Lower lobe of right lung (tissue), 2 donors: ENCODE measurements at regions not wholly inside any gene's neighbourhood (a gene's known extent, or its start where the extent isn't known, plus 50 kb on each side); places are given as distances from the start of the nearest gene placed in this dataset.

ENCODE experiments used
- ATAC-seq, 2 donors: fragments of 200-7000 bp; cut with Tn5 transposase; one replicate each; pipeline ENCODE4 v1.9.1; 2020 to 2022; ENCODE audit warnings: mild to moderate bottlenecking in 2 of 2, moderate library complexity in 2 of 2
- DNase-seq: peaks from one replicate; pipeline ENCODE4 v3.0.0-alpha.2; 2020
- H3K27ac ChIP-seq: fragments of 200-600 bp; one replicate; pipeline ENCODE4 v1.8.0; 2022
- H3K27me3 ChIP-seq: fragments of 200-600 bp; one replicate; pipeline ENCODE4 v1.8.0; 2022; ENCODE audit warnings: low read depth
- H3K36me3 ChIP-seq: fragments of 200-600 bp; one replicate; pipeline ENCODE4 v1.8.0; 2022; ENCODE audit warnings: mild to moderate bottlenecking
- H3K4me1 ChIP-seq: fragments of 200-600 bp; one replicate; pipeline ENCODE4 v1.8.0; 2022
- H3K4me3 ChIP-seq: fragments of 200-600 bp; one replicate; pipeline ENCODE4 v1.8.0; 2022; ENCODE audit warnings: mild to moderate bottlenecking
- H3K9me3 ChIP-seq: fragments of 200-600 bp; one replicate; pipeline ENCODE4 v1.8.0; 2022
- CTCF ChIP-seq: fragments of 200-600 bp; IDR thresholded peaks from one replicate; pipeline ENCODE4 v1.8.0; 2022; ENCODE audit warnings: antibody characterized with exemption, mild to moderate bottlenecking
- intact Hi-C: fragments of 100-400 bp; cut with DNase I; formaldehyde crosslinking; loops from one replicate; pipeline ENCODE4 v1.11.0; 2022
- donor health status: DM: no; HTN: yes; CAD: no; lungs with severe emphysema.

- H3K4me3 ChIP-seq = no peak overlapping the region
- H3K4me1 ChIP-seq = no peaks in the 10 kb centered on the region
- DNase-seq = no peak
- H3K9me3 ChIP-seq = no peaks in the 10 kb centered on the region
- no peak for ATAC-seq
- H3K27ac ChIP-seq = no peak overlapping the region
- intact Hi-C loops = no loop called here
- H3K27me3 ChIP-seq = no peaks in the 10 kb centered on the region
- peaks cover 9% of the 10 kb centered on the region for H3K36me3 ChIP-seq
- TF ChIP-seq CTCF = no peak
These were observed 59.0 kb upstream of the EDEM3 start for GRCh38 chr1:184813528-184814089.

- no peaks in the 10 kb centered on the region for H3K9me3 ChIP-seq
- H3K27ac ChIP-seq = no peak overlapping the region
- H3K4me1 ChIP-seq = no peaks in the 10 kb centered on the region
- no peaks in the 10 kb centered on the region for H3K27me3 ChIP-seq
- ATAC-seq (no peak), DNase-seq (no peak)
- H3K36me3 ChIP-seq = peaks cover 6% of the 10 kb centered on the region
- intact Hi-C loops = no loop called here
- no peak overlapping the region for H3K4me3 ChIP-seq
- TF ChIP-seq CTCF = no peak
These were observed 56.9 kb upstream of the EDEM3 start for GRCh38 chr1:184811439-184812111.

- Histone ChIP-seq H3K36me3 (peaks cover 6% of the 10 kb centered on the region), H3K27ac (no peak overlapping the region), H3K4me1 (peaks cover 5% of the 10 kb centered on the region), H3K27me3 (no peaks in the 10 kb centered on the region), H3K4me3 (no peak overlapping the region), H3K9me3 (no peaks in the 10 kb centered on the region)
- no peak for ATAC-seq
- DNase-seq = no peak
- intact Hi-C loops = no loop called here
- TF ChIP-seq CTCF = no peak
These were observed 56.2 kb upstream of the EDEM3 start for GRCh38 chr1:184810735-184811343.

- Histone ChIP-seq H3K27ac (no peak overlapping the region), H3K9me3 (no peaks in the 10 kb centered on the region), H3K27me3 (no peaks in the 10 kb centered on the region), H3K4me3 (no peak overlapping the region), H3K36me3 (peaks cover 22% of the 10 kb centered on the region), H3K4me1 (peaks cover 9% of the 10 kb centered on the region)
- peak; percentile 67 to 77 for ATAC-seq
- intact Hi-C loops = loop anchor here (5.0 kb wide), 1 partner anchor 176 kb away; no protein-coding TSS in a partner anchor
- no peak for DNase-seq
- no peak for TF ChIP-seq CTCF
These were observed 51.7 kb upstream of the EDEM3 start for GRCh38 chr1:184806296-184806721.

- TF ChIP-seq CTCF = peak; percentile 96
- no peak overlapping the region for H3K4me3 ChIP-seq
- peak; percentile 95 to 99 for ATAC-seq
- H3K27ac ChIP-seq = no peak overlapping the region
- H3K36me3 ChIP-seq = peaks cover 22% of the 10 kb centered on the region
- intact Hi-C loops = loop anchor here (5.0 kb wide), 1 partner anchor 177 kb away; no protein-coding TSS in a partner anchor
- H3K27me3 ChIP-seq = no peaks in the 10 kb centered on the region
- DNase-seq = peak; percentile 90
- peaks cover 9% of the 10 kb centered on the region for H3K4me1 ChIP-seq
- no peaks in the 10 kb centered on the region for H3K9me3 ChIP-seq
These were observed 51.1 kb upstream of the EDEM3 start for GRCh38 chr1:184805667-184806295.
